ENCODE measurements at regions not wholly inside any gene's neighbourhood (a gene's known extent, or its start where the extent isn't known, plus 50 kb on each side); places are given as distances from the start of the nearest gene placed in this dataset.

- TF ChIP-seq, protein P1, sequence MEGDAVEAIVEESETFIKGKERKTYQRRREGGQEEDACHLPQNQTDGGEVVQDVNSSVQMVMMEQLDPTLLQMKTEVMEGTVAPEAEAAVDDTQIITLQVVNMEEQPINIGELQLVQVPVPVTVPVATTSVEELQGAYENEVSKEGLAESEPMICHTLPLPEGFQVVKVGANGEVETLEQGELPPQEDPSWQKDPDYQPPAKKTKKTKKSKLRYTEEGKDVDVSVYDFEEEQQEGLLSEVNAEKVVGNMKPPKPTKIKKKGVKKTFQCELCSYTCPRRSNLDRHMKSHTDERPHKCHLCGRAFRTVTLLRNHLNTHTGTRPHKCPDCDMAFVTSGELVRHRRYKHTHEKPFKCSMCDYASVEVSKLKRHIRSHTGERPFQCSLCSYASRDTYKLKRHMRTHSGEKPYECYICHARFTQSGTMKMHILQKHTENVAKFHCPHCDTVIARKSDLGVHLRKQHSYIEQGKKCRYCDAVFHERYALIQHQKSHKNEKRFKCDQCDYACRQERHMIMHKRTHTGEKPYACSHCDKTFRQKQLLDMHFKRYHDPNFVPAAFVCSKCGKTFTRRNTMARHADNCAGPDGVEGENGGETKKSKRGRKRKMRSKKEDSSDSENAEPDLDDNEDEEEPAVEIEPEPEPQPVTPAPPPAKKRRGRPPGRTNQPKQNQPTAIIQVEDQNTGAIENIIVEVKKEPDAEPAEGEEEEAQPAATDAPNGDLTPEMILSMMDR (IDR thresholded peaks at IDR 0.05; ENCODE audit: insufficient read depth, low read length): no peak
- TF ChIP-seq GABPA (IDR thresholded peaks at IDR 0.05; ENCODE audit: low read depth) (no peak), POLR2AphosphoS5 (IDR thresholded peaks at IDR 0.05; ENCODE audit: low read depth) (no peak), REST (IDR thresholded peaks at IDR 0.05; ENCODE audit: insufficient replicate concordance, low read depth) (no peak), SPI1 (IDR thresholded peaks at IDR 0.05; ENCODE audit: borderline replicate concordance, low read depth) (no peak)
These were observed 863.7 kb upstream of the ALCAM start for GRCh38 chr3:104503022-104503421.

Measured in HL-60 (cell line).